ENCODE measurements at regions not wholly inside any gene's neighbourhood (a gene's known extent, or its start where the extent isn't known, plus 50 kb on each side); places are given as distances from the start of the nearest gene placed in this dataset.
A peak's percentile ranks its signal among the peaks of the same experiment; 100 is the strongest.

DNA sequence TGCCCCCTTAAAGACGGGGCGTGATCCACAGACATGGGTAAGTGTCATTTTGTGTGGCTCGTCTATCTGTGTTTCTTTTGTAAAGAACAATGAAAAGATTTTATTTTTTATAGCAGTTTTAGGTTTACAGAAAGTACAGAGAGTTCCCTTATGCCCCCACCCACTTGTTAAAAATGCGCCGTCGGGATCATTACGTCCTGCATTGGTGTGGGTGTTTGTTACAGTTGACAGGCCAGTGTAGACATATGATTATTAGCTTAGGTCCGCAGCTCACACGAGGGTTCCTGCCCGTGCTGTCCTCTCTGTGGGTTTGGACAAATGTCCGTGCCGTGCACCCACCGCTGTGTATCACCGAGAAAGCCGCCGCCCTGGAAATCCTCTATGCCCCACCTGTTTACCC lies 50.5 kb downstream of the RGS12 start:
- intact Hi-C loops (cut with DNase I; ENCODE audit: low total_unique reads) = no loop called here
- no peak overlapping the region for H3K27ac ChIP-seq
- peak in 1 of 2 donors; percentile 12 for DNase-seq (ENCODE audit: low spot score in 2 of 2)
- H3K4me3 ChIP-seq = no peak overlapping the region
- H3K36me3 ChIP-seq = no peaks in the 10 kb centered on the region
- no peaks in the 10 kb centered on the region for H3K9me3 ChIP-seq
- no peaks in the 10 kb centered on the region for H3K27me3 ChIP-seq
- TF ChIP-seq POLR2A (IDR thresholded peaks at IDR 0.05) (no peak), POLR2AphosphoS5 (IDR thresholded peaks at IDR 0.05) (no peak)
- TF ChIP-seq, protein P1, sequence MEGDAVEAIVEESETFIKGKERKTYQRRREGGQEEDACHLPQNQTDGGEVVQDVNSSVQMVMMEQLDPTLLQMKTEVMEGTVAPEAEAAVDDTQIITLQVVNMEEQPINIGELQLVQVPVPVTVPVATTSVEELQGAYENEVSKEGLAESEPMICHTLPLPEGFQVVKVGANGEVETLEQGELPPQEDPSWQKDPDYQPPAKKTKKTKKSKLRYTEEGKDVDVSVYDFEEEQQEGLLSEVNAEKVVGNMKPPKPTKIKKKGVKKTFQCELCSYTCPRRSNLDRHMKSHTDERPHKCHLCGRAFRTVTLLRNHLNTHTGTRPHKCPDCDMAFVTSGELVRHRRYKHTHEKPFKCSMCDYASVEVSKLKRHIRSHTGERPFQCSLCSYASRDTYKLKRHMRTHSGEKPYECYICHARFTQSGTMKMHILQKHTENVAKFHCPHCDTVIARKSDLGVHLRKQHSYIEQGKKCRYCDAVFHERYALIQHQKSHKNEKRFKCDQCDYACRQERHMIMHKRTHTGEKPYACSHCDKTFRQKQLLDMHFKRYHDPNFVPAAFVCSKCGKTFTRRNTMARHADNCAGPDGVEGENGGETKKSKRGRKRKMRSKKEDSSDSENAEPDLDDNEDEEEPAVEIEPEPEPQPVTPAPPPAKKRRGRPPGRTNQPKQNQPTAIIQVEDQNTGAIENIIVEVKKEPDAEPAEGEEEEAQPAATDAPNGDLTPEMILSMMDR (IDR thresholded peaks at IDR 0.05) = no peak
- peaks cover 0 to 4% of the 10 kb centered on the region in 2 donors for H3K4me1 ChIP-seq

DNA sequence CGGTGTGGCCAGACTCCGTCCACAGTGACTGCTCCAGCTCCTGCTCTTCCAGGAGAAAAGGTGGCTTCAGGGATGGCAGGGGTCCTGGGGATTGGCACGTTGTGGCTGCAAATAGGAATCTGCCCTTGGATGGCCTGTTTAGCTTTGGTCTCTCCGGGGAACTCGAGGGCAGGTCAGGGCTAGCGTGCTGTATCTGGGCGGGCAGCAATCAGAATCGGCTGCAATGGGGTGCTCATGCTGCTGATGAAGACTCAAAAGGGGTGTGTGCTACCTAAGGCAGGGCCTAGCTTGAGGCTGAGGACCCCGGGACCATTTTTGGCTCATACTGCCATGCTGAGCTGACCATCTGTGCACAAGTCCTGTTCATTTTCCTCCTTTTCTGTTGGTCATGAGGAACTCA lies 51.3 kb downstream of the RGS12 start:
- Histone ChIP-seq H3K4me3 (no peak overlapping the region), H3K4me1 (peaks cover 0 to 4% of the 10 kb centered on the region in 2 donors), H3K36me3 (no peaks in the 10 kb centered on the region), H3K9me3 (no peaks in the 10 kb centered on the region), H3K27me3 (no peaks in the 10 kb centered on the region), H3K27ac (no peak overlapping the region)
- no peak for DNase-seq (ENCODE audit: low spot score in 2 of 2)
- TF ChIP-seq POLR2AphosphoS5 (IDR thresholded peaks at IDR 0.05) (no peak), POLR2A (IDR thresholded peaks at IDR 0.05) (no peak)
- TF ChIP-seq, protein P1 (IDR thresholded peaks at IDR 0.05) = no peak
- intact Hi-C loops (cut with DNase I; ENCODE audit: low total_unique reads) = no loop called here

DNA sequence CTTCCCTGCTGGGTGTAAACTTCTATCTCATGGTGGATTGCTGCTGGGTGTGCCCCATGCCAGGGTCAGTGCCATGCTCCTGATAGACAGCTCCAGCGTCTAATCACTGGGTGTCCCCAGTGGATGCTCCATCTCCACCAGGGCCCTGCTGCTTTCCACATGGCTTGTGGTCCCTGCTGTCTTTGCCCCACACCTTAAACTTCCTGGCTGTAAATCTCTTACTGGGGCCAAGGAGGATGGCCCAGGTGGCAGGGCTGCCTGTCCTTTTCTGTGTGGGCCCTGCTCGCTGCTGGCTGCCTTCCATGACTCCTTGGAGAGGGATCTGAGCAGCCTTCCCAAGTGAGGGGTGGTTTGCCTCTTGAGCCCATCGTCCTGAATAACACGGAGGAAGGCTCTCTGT lies 51.8 kb downstream of the RGS12 start:
- intact Hi-C loops (cut with DNase I; ENCODE audit: low total_unique reads) = no loop called here
- H3K4me1 ChIP-seq = peaks cover 0 to 4% of the 10 kb centered on the region in 2 donors
- H3K27ac ChIP-seq = no peak overlapping the region

DNA sequence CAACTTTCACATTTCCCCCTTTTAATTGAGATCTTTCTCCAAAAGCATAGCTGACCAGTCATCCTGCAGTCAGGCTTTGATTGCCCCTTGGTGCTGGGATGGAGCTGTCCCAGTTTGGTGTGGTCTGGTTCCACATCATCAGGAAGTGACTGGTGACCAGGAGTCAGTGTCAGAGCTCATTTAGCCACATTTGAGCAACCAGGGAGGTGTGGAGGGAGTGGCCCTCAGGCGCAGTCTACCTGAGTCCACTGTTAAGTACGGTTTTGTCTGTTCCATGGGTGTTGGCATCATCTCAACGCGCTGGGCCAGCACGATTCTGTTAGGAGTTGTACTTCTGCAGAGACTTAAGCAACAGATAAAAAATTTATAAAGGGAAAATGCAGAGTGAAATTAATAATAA lies 52.6 kb downstream of the RGS12 start:
- Histone ChIP-seq H3K4me3 (no peak overlapping the region), H3K27ac (no peak overlapping the region), H3K27me3 (no peaks in the 10 kb centered on the region), H3K9me3 (no peaks in the 10 kb centered on the region), H3K4me1 (peaks cover 0 to 4% of the 10 kb centered on the region in 2 donors), H3K36me3 (no peaks in the 10 kb centered on the region)
- no peak for TF ChIP-seq POLR2A (IDR thresholded peaks at IDR 0.05)
- no peak for TF ChIP-seq POLR2AphosphoS5 (IDR thresholded peaks at IDR 0.05)
- TF ChIP-seq, protein P1 (IDR thresholded peaks at IDR 0.05) = no peak
- peak in 1 of 2 donors; percentile 17 for DNase-seq (ENCODE audit: low spot score in 2 of 2)
- intact Hi-C loops (cut with DNase I; ENCODE audit: low total_unique reads) = no loop called here

More for the DNA sequence above, 51.8 kb downstream of the RGS12 start:
- Histone ChIP-seq H3K36me3 (no peaks in the 10 kb centered on the region), H3K4me3 (no peak overlapping the region), H3K9me3 (no peaks in the 10 kb centered on the region), H3K27me3 (no peaks in the 10 kb centered on the region)
- TF ChIP-seq POLR2A (IDR thresholded peaks at IDR 0.05) (no peak), POLR2AphosphoS5 (IDR thresholded peaks at IDR 0.05) (no peak)
- TF ChIP-seq, protein P1 (IDR thresholded peaks at IDR 0.05) = no peak
- peak in 1 of 2 donors; percentile 14 for DNase-seq (ENCODE audit: low spot score in 2 of 2)

DNA sequence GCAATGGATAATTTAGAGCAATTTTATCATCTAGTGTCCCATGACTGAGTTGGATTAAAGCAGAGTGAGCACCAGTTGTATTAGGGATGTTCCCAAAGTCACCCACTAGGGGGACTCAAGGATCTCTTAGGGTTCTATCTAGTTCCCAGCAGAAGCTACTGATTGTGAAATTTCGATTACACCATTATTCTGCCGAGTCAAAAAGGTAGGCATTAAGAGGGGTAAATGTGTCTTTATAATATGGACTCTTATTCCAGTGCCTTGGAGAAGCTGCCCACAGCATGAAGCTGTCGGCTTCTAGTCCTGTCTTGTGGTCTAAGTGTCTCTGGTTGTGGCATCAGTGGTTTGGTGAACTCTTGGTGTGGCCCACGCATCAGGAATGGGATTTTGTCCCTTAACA lies 53.3 kb downstream of the RGS12 start:
- DNase-seq (ENCODE audit: low spot score in 2 of 2) = peak in 1 of 2 donors; percentile 55
- Histone ChIP-seq H3K4me3 (no peak overlapping the region), H3K36me3 (no peaks in the 10 kb centered on the region), H3K27me3 (no peaks in the 10 kb centered on the region), H3K27ac (no peak overlapping the region), H3K4me1 (peaks cover 0 to 4% of the 10 kb centered on the region in 2 donors), H3K9me3 (no peaks in the 10 kb centered on the region)
- TF ChIP-seq POLR2AphosphoS5 (IDR thresholded peaks at IDR 0.05) (no peak), POLR2A (IDR thresholded peaks at IDR 0.05) (no peak)
- TF ChIP-seq, protein P1 (IDR thresholded peaks at IDR 0.05) = peak; percentile 80 to 95 (median 92)
- intact Hi-C loops (cut with DNase I; ENCODE audit: low total_unique reads) = no loop called here
